ENCODE measurements at regions not wholly inside any gene's neighbourhood (a gene's known extent, or its start where the extent isn't known, plus 50 kb on each side); places are given as distances from the start of the nearest gene placed in this dataset.

- POLR2A ChIA-PET, result no interaction called here
- Histone ChIP-seq H3K36me3 (ENCODE audit: control insufficient read depth, insufficient read depth, low read length) (no peaks in the 10 kb centered on the region), H3K4me1 (ENCODE audit: control insufficient read depth, insufficient read depth, low read length) (no peaks in the 10 kb centered on the region), H3K27me3 (ENCODE audit: control insufficient read depth, insufficient read depth, low read length) (no peaks in the 10 kb centered on the region; the same call in 1 of the 2 replicates), H3K27ac (ENCODE audit: low read length) (no peak overlapping the region), H3K9me3 (ENCODE audit: control insufficient read depth, insufficient read depth, low read depth, low read length) (no peaks in the 10 kb centered on the region), H3K4me3 (ENCODE audit: low read depth in 2 of 2, low read length in 2 of 2) (no peak overlapping the region)
- ATAC-seq (no peak), DNase-seq (ENCODE audit: low read depth, low spot score) (no peak)
- intact Hi-C loops (cut with micrococcal nuclease; ENCODE audit: unreplicated experiment) (no loop called here), in situ Hi-C loops (cut with HindIII; ENCODE audit: low pct_unique_long_range_greater_than_20kb, low sequenced_read_pairs) (no loop called here)
- CTCF ChIA-PET, result no interaction called here
- TF ChIP-seq SIN3A (IDR thresholded peaks at IDR 0.05; ENCODE audit: borderline replicate concordance, insufficient read depth, low read depth, low read length), result no peak
- TF ChIP-seq REST (IDR thresholded peaks at IDR 0.05; ENCODE audit: insufficient read depth in 1 of 2, low read depth in 2 of 2, low read length in 1 of 2), result no peak
- TF ChIP-seq POLR2AphosphoS5 (IDR thresholded peaks at IDR 0.05; ENCODE audit: low read depth, low read length), result no peak
- TF ChIP-seq, protein P1, sequence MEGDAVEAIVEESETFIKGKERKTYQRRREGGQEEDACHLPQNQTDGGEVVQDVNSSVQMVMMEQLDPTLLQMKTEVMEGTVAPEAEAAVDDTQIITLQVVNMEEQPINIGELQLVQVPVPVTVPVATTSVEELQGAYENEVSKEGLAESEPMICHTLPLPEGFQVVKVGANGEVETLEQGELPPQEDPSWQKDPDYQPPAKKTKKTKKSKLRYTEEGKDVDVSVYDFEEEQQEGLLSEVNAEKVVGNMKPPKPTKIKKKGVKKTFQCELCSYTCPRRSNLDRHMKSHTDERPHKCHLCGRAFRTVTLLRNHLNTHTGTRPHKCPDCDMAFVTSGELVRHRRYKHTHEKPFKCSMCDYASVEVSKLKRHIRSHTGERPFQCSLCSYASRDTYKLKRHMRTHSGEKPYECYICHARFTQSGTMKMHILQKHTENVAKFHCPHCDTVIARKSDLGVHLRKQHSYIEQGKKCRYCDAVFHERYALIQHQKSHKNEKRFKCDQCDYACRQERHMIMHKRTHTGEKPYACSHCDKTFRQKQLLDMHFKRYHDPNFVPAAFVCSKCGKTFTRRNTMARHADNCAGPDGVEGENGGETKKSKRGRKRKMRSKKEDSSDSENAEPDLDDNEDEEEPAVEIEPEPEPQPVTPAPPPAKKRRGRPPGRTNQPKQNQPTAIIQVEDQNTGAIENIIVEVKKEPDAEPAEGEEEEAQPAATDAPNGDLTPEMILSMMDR (IDR thresholded peaks at IDR 0.05), result no peak
- TF ChIP-seq TCF7L2 (IDR thresholded peaks at IDR 0.05; ENCODE audit: low read depth, low read length), result no peak
- BruUV-seq (replicated peaks), result no TSS peak
Measured at GRCh38 chr1:209416716-209417115, 166.8 kb upstream of the CAMK1G start.

DNA sequence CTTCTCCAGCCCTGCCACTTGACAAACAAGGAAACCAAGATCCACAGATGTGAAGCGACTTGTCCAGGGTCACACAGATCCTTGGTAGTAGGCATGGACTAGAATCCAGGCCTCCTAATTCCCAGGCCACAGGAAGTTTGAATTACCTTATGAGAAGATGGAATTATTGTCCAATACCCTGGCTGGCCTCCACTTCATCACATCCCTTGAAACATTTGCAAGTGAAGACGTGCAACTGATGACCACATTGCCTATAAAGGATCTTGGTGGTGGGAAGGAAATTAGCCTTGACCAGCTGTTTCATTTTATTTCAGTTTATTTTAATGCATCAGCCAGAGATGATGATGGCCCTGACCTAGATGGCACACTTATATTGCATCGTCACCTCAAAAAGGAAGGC lies 165.8 kb upstream of the CAMK1G start:
- CTCF ChIA-PET, result no interaction called here
- ATAC-seq, result no peak
- no peak overlapping the region for H3K27ac ChIP-seq (ENCODE audit: low read length)
- TF ChIP-seq SIN3A (IDR thresholded peaks at IDR 0.05; ENCODE audit: borderline replicate concordance, insufficient read depth, low read depth, low read length), result no peak
- no peak for TF ChIP-seq REST (IDR thresholded peaks at IDR 0.05; ENCODE audit: insufficient read depth in 1 of 2, low read depth in 2 of 2, low read length in 1 of 2)
- no peak for TF ChIP-seq POLR2AphosphoS5 (IDR thresholded peaks at IDR 0.05; ENCODE audit: low read depth, low read length)
- TF ChIP-seq TCF7L2 (IDR thresholded peaks at IDR 0.05; ENCODE audit: low read depth, low read length), result no peak
- intact Hi-C loops (cut with micrococcal nuclease; ENCODE audit: unreplicated experiment) (no loop called here), in situ Hi-C loops (cut with HindIII; ENCODE audit: low pct_unique_long_range_greater_than_20kb, low sequenced_read_pairs) (no loop called here)
- H3K9me3 ChIP-seq (ENCODE audit: control insufficient read depth, insufficient read depth, low read depth, low read length), result no peaks in the 10 kb centered on the region
- no peaks in the 10 kb centered on the region for H3K36me3 ChIP-seq (ENCODE audit: control insufficient read depth, insufficient read depth, low read length)
- no TSS peak for BruUV-seq (replicated peaks)
- POLR2A ChIA-PET, result no interaction called here
- no peak overlapping the region for H3K4me3 ChIP-seq (ENCODE audit: low read depth in 2 of 2, low read length in 2 of 2)
- DNase-seq (ENCODE audit: low read depth, low spot score), result no peak
- H3K27me3 ChIP-seq (ENCODE audit: control insufficient read depth, insufficient read depth, low read length), result no peaks in the 10 kb centered on the region; the same call in 1 of the 2 replicates
- no peaks in the 10 kb centered on the region for H3K4me1 ChIP-seq (ENCODE audit: control insufficient read depth, insufficient read depth, low read length)
